ENCODE measurements at regions not wholly inside any gene's neighbourhood (a gene's known extent, or its start where the extent isn't known, plus 50 kb on each side); places are given as distances from the start of the nearest gene placed in this dataset.

- Histone ChIP-seq H3K27me3 (ENCODE audit: control insufficient read depth, insufficient read depth, low read length) (no peaks in the 10 kb centered on the region), H3K4me3 (ENCODE audit: low read depth, low read length) (no peak overlapping the region), H3K36me3 (ENCODE audit: control insufficient read depth, insufficient read depth, low read length) (no peaks in the 10 kb centered on the region)
- CTCF ChIA-PET: no interaction called here
- POLR2A ChIA-PET: no interaction called here
- no peak for DNase-seq (ENCODE audit: low read depth)
- no peak for TF ChIP-seq CTCF (IDR thresholded peaks at IDR 0.05; ENCODE audit: insufficient read depth, low read depth, low read length)
Measured at GRCh38 chr13:112185466-112185865, 118.5 kb downstream of the SOX1 start.

- no peak for TF ChIP-seq CTCF (IDR thresholded peaks at IDR 0.05; ENCODE audit: insufficient read depth, low read depth, low read length)
- ChIA-PET CTCF (no interaction called here), POLR2A (no interaction called here)
- Histone ChIP-seq H3K36me3 (ENCODE audit: control insufficient read depth, insufficient read depth, low read length) (no peaks in the 10 kb centered on the region), H3K27me3 (ENCODE audit: control insufficient read depth, insufficient read depth, low read length) (no peaks in the 10 kb centered on the region), H3K4me3 (ENCODE audit: low read depth, low read length) (no peak overlapping the region)
- DNase-seq (ENCODE audit: low read depth): no peak
Measured at GRCh38 chr13:112186091-112186490, 119.1 kb downstream of the SOX1 start.

- no peak for TF ChIP-seq CTCF (IDR thresholded peaks at IDR 0.05; ENCODE audit: insufficient read depth, low read depth, low read length)
- Histone ChIP-seq H3K4me3 (ENCODE audit: low read depth, low read length) (no peak overlapping the region), H3K36me3 (ENCODE audit: control insufficient read depth, insufficient read depth, low read length) (no peaks in the 10 kb centered on the region), H3K27me3 (ENCODE audit: control insufficient read depth, insufficient read depth, low read length) (no peaks in the 10 kb centered on the region)
- ChIA-PET CTCF (no interaction called here), POLR2A (no interaction called here)
- no peak for DNase-seq (ENCODE audit: low read depth)
Measured at GRCh38 chr13:112187527-112188297, 120.8 kb downstream of the SOX1 start.

GRCh38 chr13:112188298-112188610, 121.3 kb downstream of the SOX1 start:
- Histone ChIP-seq H3K36me3 (ENCODE audit: control insufficient read depth, insufficient read depth, low read length) (no peaks in the 10 kb centered on the region), H3K4me3 (ENCODE audit: low read depth, low read length) (no peak overlapping the region), H3K27me3 (ENCODE audit: control insufficient read depth, insufficient read depth, low read length) (no peaks in the 10 kb centered on the region)
- no peak for DNase-seq (ENCODE audit: low read depth)
- TF ChIP-seq CTCF (IDR thresholded peaks at IDR 0.05; ENCODE audit: insufficient read depth, low read depth, low read length): no peak
- CTCF ChIA-PET: no interaction called here
- POLR2A ChIA-PET: no interaction called here

GRCh38 chr13:112193463-112194166, 126.7 kb downstream of the SOX1 start:
- Histone ChIP-seq H3K4me3 (ENCODE audit: low read depth, low read length) (no peak overlapping the region), H3K36me3 (ENCODE audit: control insufficient read depth, insufficient read depth, low read length) (no peaks in the 10 kb centered on the region), H3K27me3 (ENCODE audit: control insufficient read depth, insufficient read depth, low read length) (no peaks in the 10 kb centered on the region)
- CTCF ChIA-PET: no interaction called here
- no peak for TF ChIP-seq CTCF (IDR thresholded peaks at IDR 0.05; ENCODE audit: insufficient read depth, low read depth, low read length)
- POLR2A ChIA-PET: no interaction called here
- no peak for DNase-seq (ENCODE audit: low read depth)
